Neural crest cell (in vitro differentiated cells): ENCODE measurements at regions not wholly inside any gene's neighbourhood (a gene's known extent, or its start where the extent isn't known, plus 50 kb on each side); places are given as distances from the start of the nearest gene placed in this dataset.

Experiments
- DNase-seq: peaks from one replicate; pipeline ENCODE4 v3.0.0; 2021; ENCODE audit warnings: low read depth, mixed read lengths, low spot score
- H3K27ac Mint-ChIP-seq: one replicate; pipeline ENCODE4 v1.8.0; 2021; ENCODE audit warnings: mild to moderate bottlenecking, mixed read lengths; ENCODE audit not compliant: unreplicated experiment
- H3K27me3 Mint-ChIP-seq: 2 replicates; pipeline ENCODE4 v1.8.0; 2021; ENCODE audit warnings: low read depth, mild to moderate bottlenecking, mixed read lengths
- H3K36me3 Mint-ChIP-seq: 2 replicates; pipeline ENCODE4 v1.8.0; 2021; ENCODE audit warnings: low read depth, mild to moderate bottlenecking, mixed read lengths
- H3K4me1 Mint-ChIP-seq: 2 replicates; pipeline ENCODE4 v1.8.0; 2021; ENCODE audit warnings: mixed read lengths
- H3K4me3 Mint-ChIP-seq: one replicate; pipeline ENCODE4 v1.8.0; 2021; ENCODE audit warnings: mild to moderate bottlenecking, mixed read lengths
- H3K9me3 Mint-ChIP-seq: 2 replicates; pipeline ENCODE4 v1.8.0; 2021; ENCODE audit warnings: mixed read lengths
- CTCF ChIP-seq: fragments of 200-600 bp; sonication (generic); conservative IDR thresholded peaks from 2 replicates; pipeline ENCODE4 v1.5.0; 2021; ENCODE audit warnings: antibody characterized with exemption, mild to moderate bottlenecking

GRCh38 chr5:173760461-173761177 lies 127.5 kb upstream of the CPEB4 start:
- Mint-ChIP-seq H3K9me3 (no peaks in the 10 kb centered on the region), H3K27ac (peak overlapping the region; percentile 57), H3K27me3 (no peaks in the 10 kb centered on the region), H3K4me3 (no peak overlapping the region), H3K4me1 (peaks cover 15% of the 10 kb centered on the region), H3K36me3 (no peaks in the 10 kb centered on the region)
- no peak for DNase-seq
- TF ChIP-seq CTCF = no peak

- DNase-seq = no peak
- no peaks in the 10 kb centered on the region for H3K9me3 Mint-ChIP-seq
- TF ChIP-seq CTCF = no peak
- H3K27ac Mint-ChIP-seq = peak overlapping the region; percentile 57
- peaks cover 18% of the 10 kb centered on the region for H3K4me1 Mint-ChIP-seq
- H3K36me3 Mint-ChIP-seq = no peaks in the 10 kb centered on the region
- no peak overlapping the region for H3K4me3 Mint-ChIP-seq
- H3K27me3 Mint-ChIP-seq = no peaks in the 10 kb centered on the region
Observed at GRCh38 chr5:173761178-173761513, 127.0 kb upstream of the CPEB4 start.

GRCh38 chr5:173762045-173762444 lies 126.1 kb upstream of the CPEB4 start:
- Mint-ChIP-seq H3K4me1 (peaks cover 21% of the 10 kb centered on the region), H3K9me3 (no peaks in the 10 kb centered on the region), H3K27me3 (no peaks in the 10 kb centered on the region), H3K4me3 (no peak overlapping the region), H3K36me3 (no peaks in the 10 kb centered on the region), H3K27ac (peak overlapping the region; percentile 19)
- TF ChIP-seq CTCF = no peak
- no peak for DNase-seq

GRCh38 chr5:173762930-173763329 lies 125.2 kb upstream of the CPEB4 start:
- no peak overlapping the region for H3K4me3 Mint-ChIP-seq
- no peaks in the 10 kb centered on the region for H3K36me3 Mint-ChIP-seq
- TF ChIP-seq CTCF = no peak
- H3K27ac Mint-ChIP-seq = no peak overlapping the region
- H3K4me1 Mint-ChIP-seq = peaks cover 21% of the 10 kb centered on the region
- no peak for DNase-seq
- no peaks in the 10 kb centered on the region for H3K27me3 Mint-ChIP-seq
- H3K9me3 Mint-ChIP-seq = no peaks in the 10 kb centered on the region

GRCh38 chr5:173763410-173763809 lies 124.7 kb upstream of the CPEB4 start:
- H3K4me3 Mint-ChIP-seq = no peak overlapping the region
- H3K27ac Mint-ChIP-seq = no peak overlapping the region
- no peaks in the 10 kb centered on the region for H3K9me3 Mint-ChIP-seq
- peaks cover 21% of the 10 kb centered on the region for H3K4me1 Mint-ChIP-seq
- TF ChIP-seq CTCF = no peak
- H3K36me3 Mint-ChIP-seq = no peaks in the 10 kb centered on the region
- DNase-seq = no peak
- H3K27me3 Mint-ChIP-seq = no peaks in the 10 kb centered on the region
